Liver (tissue), 3 donors: ENCODE measurements at regions not wholly inside any gene's neighbourhood (a gene's known extent, or its start where the extent isn't known, plus 50 kb on each side); places are given as distances from the start of the nearest gene placed in this dataset.

Experiments
- CTCF ChIP-seq: fragments of 150-350 bp; IDR thresholded peaks from 2 replicates; pipeline ENCODE4 v1.5.1; 2017; ENCODE audit warnings: improper control_type of control experiment, low read depth, low read length; ENCODE audit not compliant: missing input control
- GABPA ChIP-seq, 2 donors: IDR thresholded peaks in 1 of 2; conservative IDR thresholded peaks in 1 of 2; 2 replicates each; pipeline ENCODE4 v1.6.1; 2016; ENCODE audit warnings: antibody characterized with exemption in 2 of 2, mild to moderate bottlenecking in 1 of 2, moderate library complexity in 1 of 2
- JUND ChIP-seq, 2 donors: IDR thresholded peaks; 2 replicates each; pipeline ENCODE4 v1.6.1; 2016; ENCODE audit warnings: antibody characterized with exemption in 2 of 2
- RAD21 ChIP-seq, 2 donors: IDR thresholded peaks; 2 replicates each; pipeline ENCODE4 v1.6.1; 2016; ENCODE audit warnings: antibody characterized with exemption in 2 of 2, mild to moderate bottlenecking in 2 of 2
- SP1 ChIP-seq: IDR thresholded peaks from 2 replicates; pipeline ENCODE4 v1.6.1; 2018; ENCODE audit warnings: antibody characterized with exemption, mild to moderate bottlenecking
- ZBTB33 ChIP-seq: IDR thresholded peaks from 2 replicates; pipeline ENCODE4 v1.6.1; 2016; ENCODE audit warnings: antibody characterized with exemption
- TF ChIP-seq, protein P1 (sequence below): IDR thresholded peaks from 2 replicates; pipeline ENCODE4 v1.6.1; 2016; ENCODE audit warnings: antibody characterized with exemption
- donor health status: healthy.
- donor health status: healthy.

- TF ChIP-seq CTCF (no peak), GABPA (IDR thresholded peaks at IDR 0.05 in 1 of 2, conservative IDR thresholded peaks at IDR 0.05 in 1 of 2) (no peak), RAD21 (IDR thresholded peaks at IDR 0.05) (no peak), SP1 (no peak), JUND (IDR thresholded peaks at IDR 0.05) (no peak), ZBTB33 (no peak)
- TF ChIP-seq, protein P1, sequence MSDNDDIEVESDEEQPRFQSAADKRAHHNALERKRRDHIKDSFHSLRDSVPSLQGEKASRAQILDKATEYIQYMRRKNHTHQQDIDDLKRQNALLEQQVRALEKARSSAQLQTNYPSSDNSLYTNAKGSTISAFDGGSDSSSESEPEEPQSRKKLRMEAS: no peak
These were observed 69.3 kb upstream of the WNT7B start for GRCh38 chr22:46046299-46046685.
